Loucy (cell line): ENCODE measurements at regions not wholly inside any gene's neighbourhood (a gene's known extent, or its start where the extent isn't known, plus 50 kb on each side); places are given as distances from the start of the nearest gene placed in this dataset.

Source experiments
- H2AFZ ChIP-seq: fragments of 200-600 bp; sonication (generic); 2 replicates; pipeline ENCODE4 v1.6.0; 2016; ENCODE audit warnings: antibody characterized with exemption, mild to moderate bottlenecking, low read length, moderate library complexity
- H3F3A ChIP-seq: fragments of 200-600 bp; 2 replicates; pipeline ENCODE4 v1.6.0; 2016; ENCODE audit warnings: antibody characterized with exemption, low read depth, mild to moderate bottlenecking
- H3K27me3 ChIP-seq: fragments of 200-600 bp; sonication (generic); 2 replicates; pipeline ENCODE4 v1.6.1; 2014; ENCODE audit warnings: low read length, mild to moderate bottlenecking; ENCODE audit not compliant: insufficient read depth, poor library complexity, severe bottlenecking
- H3K36me3 ChIP-seq: fragments of 200-600 bp; sonication (generic); 2 replicates; pipeline ENCODE4 v1.6.1; 2016; ENCODE audit warnings: low read length; ENCODE audit not compliant: insufficient read depth
- H3K4me1 ChIP-seq: fragments of 200-600 bp; sonication (generic); 2 replicates; pipeline ENCODE4 v1.5.1; 2014; ENCODE audit warnings: low read length, mild to moderate bottlenecking; ENCODE audit not compliant: insufficient read depth, poor library complexity, severe bottlenecking
- H3K4me2 ChIP-seq: fragments of 200-600 bp; sonication (generic); 2 replicates; pipeline ENCODE4 v1.6.0; 2014; ENCODE audit warnings: antibody characterized with exemption, low read length, low read depth, mild to moderate bottlenecking; ENCODE audit not compliant: poor library complexity, severe bottlenecking
- H3K4me3 ChIP-seq: fragments of 200-600 bp; sonication (generic); 2 replicates; pipeline ENCODE4 v1.5.1; 2014; ENCODE audit warnings: low read length, mild to moderate bottlenecking, mixed read lengths; ENCODE audit not compliant: poor library complexity, severe bottlenecking
- H3K79me2 ChIP-seq: fragments of 200-600 bp; sonication (generic); 2 replicates; pipeline ENCODE4 v1.6.1; 2014; ENCODE audit warnings: low read length; ENCODE audit not compliant: insufficient read depth
- H3K9ac ChIP-seq: fragments of 200-600 bp; sonication (generic); 2 replicates; pipeline ENCODE4 v1.6.0; 2014; ENCODE audit warnings: mild to moderate bottlenecking, low read depth, low read length, moderate library complexity; ENCODE audit not compliant: poor library complexity, severe bottlenecking
- H3K9me2 ChIP-seq: fragments of 200-600 bp; sonication (generic); replicated peaks from 2 replicates; pipeline ENCODE4 v1.6.1; 2016; ENCODE audit warnings: low read depth, low read length, mixed read lengths
- H3K9me3 ChIP-seq: fragments of 200-600 bp; sonication (generic); 2 replicates; pipeline ENCODE4 v1.6.1; 2014; ENCODE audit warnings: mild to moderate bottlenecking, antibody characterized with exemption, low read length, low read depth; ENCODE audit not compliant: insufficient read depth
- H4K20me1 ChIP-seq: fragments of 200-600 bp; sonication (generic); 2 replicates; pipeline ENCODE4 v1.6.0; 2014; ENCODE audit warnings: antibody characterized with exemption, low read length, mild to moderate bottlenecking; ENCODE audit not compliant: insufficient read depth, poor library complexity, severe bottlenecking
- EZH2phosphoT487 ChIP-seq: fragments of 200-600 bp; IDR thresholded peaks from 2 replicates; pipeline ENCODE4 v1.6.1; 2018; ENCODE audit warnings: antibody characterized with exemption, mild to moderate bottlenecking, moderate library complexity, borderline replicate concordance
- TF ChIP-seq, protein P1 (sequence below): fragments of 200-600 bp; sonication (generic); conservative IDR thresholded peaks from 2 replicates; pipeline ENCODE4 v1.5.1; 2014; ENCODE audit warnings: mild to moderate bottlenecking, antibody characterized with exemption, low read length

DNA sequence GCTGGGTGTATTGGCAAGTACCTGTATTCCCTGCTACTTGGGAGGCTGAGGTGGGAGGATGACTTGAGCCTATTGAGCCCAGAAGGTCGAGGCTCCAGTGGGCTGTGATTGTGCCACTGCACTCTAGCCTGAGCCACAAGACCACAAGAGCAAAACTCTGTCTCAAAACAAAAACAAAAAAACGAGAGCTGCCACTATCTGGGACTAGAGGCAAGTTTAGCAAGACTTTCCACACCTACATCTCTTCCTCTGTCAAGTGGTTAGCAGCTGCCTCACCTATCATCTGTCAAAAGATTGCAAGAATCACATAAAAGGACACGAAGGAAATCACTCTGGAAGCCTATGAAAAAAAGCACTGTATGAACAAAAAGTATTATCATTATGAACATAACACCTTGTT, 55.2 kb upstream of the RIOK3 start:
- no peaks in the 10 kb centered on the region for H3K4me1 ChIP-seq
- no peaks in the 10 kb centered on the region for H3K79me2 ChIP-seq
- TF ChIP-seq, protein P1, sequence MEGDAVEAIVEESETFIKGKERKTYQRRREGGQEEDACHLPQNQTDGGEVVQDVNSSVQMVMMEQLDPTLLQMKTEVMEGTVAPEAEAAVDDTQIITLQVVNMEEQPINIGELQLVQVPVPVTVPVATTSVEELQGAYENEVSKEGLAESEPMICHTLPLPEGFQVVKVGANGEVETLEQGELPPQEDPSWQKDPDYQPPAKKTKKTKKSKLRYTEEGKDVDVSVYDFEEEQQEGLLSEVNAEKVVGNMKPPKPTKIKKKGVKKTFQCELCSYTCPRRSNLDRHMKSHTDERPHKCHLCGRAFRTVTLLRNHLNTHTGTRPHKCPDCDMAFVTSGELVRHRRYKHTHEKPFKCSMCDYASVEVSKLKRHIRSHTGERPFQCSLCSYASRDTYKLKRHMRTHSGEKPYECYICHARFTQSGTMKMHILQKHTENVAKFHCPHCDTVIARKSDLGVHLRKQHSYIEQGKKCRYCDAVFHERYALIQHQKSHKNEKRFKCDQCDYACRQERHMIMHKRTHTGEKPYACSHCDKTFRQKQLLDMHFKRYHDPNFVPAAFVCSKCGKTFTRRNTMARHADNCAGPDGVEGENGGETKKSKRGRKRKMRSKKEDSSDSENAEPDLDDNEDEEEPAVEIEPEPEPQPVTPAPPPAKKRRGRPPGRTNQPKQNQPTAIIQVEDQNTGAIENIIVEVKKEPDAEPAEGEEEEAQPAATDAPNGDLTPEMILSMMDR: no peak
- no peak for TF ChIP-seq EZH2phosphoT487
- no peaks in the 10 kb centered on the region for H3F3A ChIP-seq
- no peaks in the 10 kb centered on the region for H4K20me1 ChIP-seq
- no peak overlapping the region for H3K4me3 ChIP-seq
- no peak overlapping the region for H3K4me2 ChIP-seq
- no peaks in the 10 kb centered on the region for H3K36me3 ChIP-seq
- H3K9me2 ChIP-seq: no peaks in the 10 kb centered on the region
- H3K9me3 ChIP-seq: no peaks in the 10 kb centered on the region
- no peak overlapping the region for H2AFZ ChIP-seq
- H3K27me3 ChIP-seq: no peaks in the 10 kb centered on the region
- no peak overlapping the region for H3K9ac ChIP-seq

DNA sequence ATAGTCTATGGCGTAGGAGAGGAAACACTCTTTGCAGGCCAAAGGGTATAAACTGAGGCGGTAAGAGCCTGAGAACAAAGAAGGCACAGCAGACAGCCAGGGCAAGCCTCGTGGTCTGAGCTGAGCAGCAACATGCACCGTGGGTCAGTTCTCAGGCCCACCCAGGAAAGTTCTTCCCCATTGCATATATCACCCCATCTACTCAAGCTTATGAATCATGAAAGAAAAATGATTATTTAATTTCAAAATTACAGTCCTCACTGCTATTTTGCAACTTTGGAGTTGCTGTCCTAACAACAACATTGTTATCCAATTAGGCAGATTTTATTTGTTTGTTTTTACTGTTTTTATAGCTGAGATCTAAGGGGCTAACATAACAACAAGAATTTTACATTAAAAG, 54.7 kb upstream of the RIOK3 start:
- Histone ChIP-seq H3K27me3 (no peaks in the 10 kb centered on the region), H3K4me1 (no peaks in the 10 kb centered on the region), H4K20me1 (no peaks in the 10 kb centered on the region), H3K4me3 (no peak overlapping the region), H3K9me3 (no peaks in the 10 kb centered on the region), H2AFZ (no peak overlapping the region), H3K9me2 (no peaks in the 10 kb centered on the region), H3K36me3 (no peaks in the 10 kb centered on the region), H3K79me2 (no peaks in the 10 kb centered on the region), H3K4me2 (no peak overlapping the region), H3K9ac (no peak overlapping the region), H3F3A (no peaks in the 10 kb centered on the region)
- TF ChIP-seq, protein P1: no peak
- TF ChIP-seq EZH2phosphoT487: no peak

DNA sequence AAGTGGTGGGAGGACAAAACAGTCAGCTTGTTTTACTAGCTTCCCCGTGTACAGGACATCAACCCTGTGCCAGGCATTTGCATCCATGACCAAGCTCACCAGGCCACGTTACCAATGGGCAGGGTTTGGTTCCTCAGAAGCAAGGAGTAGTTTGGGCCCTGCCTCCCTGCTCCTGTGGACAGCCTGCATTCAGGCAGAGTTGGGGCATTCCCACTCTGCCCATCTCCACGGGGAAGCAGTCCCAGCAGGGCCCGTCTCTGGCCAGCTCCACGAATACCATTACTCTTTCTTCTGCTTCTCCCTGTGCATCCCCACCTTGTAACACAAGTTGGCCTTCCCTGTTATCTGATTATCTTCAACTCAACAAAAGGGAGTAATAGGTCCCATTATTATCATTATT, 54.0 kb upstream of the RIOK3 start:
- Histone ChIP-seq H3K9me2 (no peaks in the 10 kb centered on the region), H3K36me3 (no peaks in the 10 kb centered on the region), H3K27me3 (no peaks in the 10 kb centered on the region), H3K4me1 (no peaks in the 10 kb centered on the region), H3K4me3 (no peak overlapping the region), H3K9me3 (no peaks in the 10 kb centered on the region), H3K4me2 (no peak overlapping the region), H3K9ac (no peak overlapping the region), H2AFZ (no peak overlapping the region), H3K79me2 (no peaks in the 10 kb centered on the region), H3F3A (no peaks in the 10 kb centered on the region), H4K20me1 (no peaks in the 10 kb centered on the region)
- TF ChIP-seq, protein P1: no peak
- TF ChIP-seq EZH2phosphoT487: no peak
